Keratinocyte (primary cell): ENCODE measurements at regions not wholly inside any gene's neighbourhood (a gene's known extent, or its start where the extent isn't known, plus 50 kb on each side); places are given as distances from the start of the nearest gene placed in this dataset.
"Not testable (repeated sequence)": the region's sequence is repeated elsewhere in the genome, so short reads cannot be mapped to it uniquely, and the experiment has no call there.

Experiments
- EZH2 ChIP-seq: IDR thresholded peaks from one replicate; pipeline ENCODE4 v1.6.1; 2012; ENCODE audit warnings: inconsistent platforms, mild to moderate bottlenecking, low read length, moderate library complexity
- TF ChIP-seq, protein P1 (sequence below), 3 experiments: IDR thresholded peaks in 1 of 3; conservative IDR thresholded peaks in 1 of 3; optimal IDR thresholded peaks in 1 of 3; 2 replicates in 2 of 3; 3 replicates in 1 of 3; pipeline versions ENCODE3 to v1.5.1; 2011; ENCODE audit warnings: low read length in 3 of 3, mild to moderate bottlenecking in 3 of 3, moderate library complexity in 2 of 3, control low read depth in 1 of 3, inconsistent platforms in 1 of 3; ENCODE audit not compliant: insufficient read depth in 2 of 3; ENCODE audit errors: extremely low read depth in 1 of 3

DNA sequence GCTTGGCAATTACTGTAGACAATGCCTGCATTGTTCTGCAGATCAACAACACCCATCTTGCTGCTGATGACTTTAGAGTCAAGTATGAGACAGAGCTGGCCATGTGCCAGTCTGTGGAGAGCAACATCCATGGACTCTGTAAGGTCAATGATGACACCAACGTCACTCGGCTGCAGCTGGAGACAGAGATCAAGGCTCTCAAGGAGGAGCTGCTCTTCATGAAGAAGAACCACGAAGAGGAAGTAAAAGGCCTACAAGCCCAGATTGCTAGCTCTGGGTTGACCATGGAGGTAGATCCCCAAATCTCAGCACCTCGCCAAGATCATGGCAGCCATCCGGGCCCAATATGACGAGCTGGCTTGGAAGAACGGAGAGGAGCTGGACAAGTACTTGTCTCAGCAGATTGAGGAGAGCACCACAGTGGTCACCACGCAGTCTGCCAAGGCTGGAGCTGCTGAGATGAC lies 69.4 kb upstream of the RTL6 start:
- TF ChIP-seq, protein P1, sequence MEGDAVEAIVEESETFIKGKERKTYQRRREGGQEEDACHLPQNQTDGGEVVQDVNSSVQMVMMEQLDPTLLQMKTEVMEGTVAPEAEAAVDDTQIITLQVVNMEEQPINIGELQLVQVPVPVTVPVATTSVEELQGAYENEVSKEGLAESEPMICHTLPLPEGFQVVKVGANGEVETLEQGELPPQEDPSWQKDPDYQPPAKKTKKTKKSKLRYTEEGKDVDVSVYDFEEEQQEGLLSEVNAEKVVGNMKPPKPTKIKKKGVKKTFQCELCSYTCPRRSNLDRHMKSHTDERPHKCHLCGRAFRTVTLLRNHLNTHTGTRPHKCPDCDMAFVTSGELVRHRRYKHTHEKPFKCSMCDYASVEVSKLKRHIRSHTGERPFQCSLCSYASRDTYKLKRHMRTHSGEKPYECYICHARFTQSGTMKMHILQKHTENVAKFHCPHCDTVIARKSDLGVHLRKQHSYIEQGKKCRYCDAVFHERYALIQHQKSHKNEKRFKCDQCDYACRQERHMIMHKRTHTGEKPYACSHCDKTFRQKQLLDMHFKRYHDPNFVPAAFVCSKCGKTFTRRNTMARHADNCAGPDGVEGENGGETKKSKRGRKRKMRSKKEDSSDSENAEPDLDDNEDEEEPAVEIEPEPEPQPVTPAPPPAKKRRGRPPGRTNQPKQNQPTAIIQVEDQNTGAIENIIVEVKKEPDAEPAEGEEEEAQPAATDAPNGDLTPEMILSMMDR (optimal IDR thresholded peaks at IDR 0.05 in 1 of 3, IDR thresholded peaks at IDR 0.05 in 1 of 3, conservative IDR thresholded peaks at IDR 0.05 in 1 of 3; ENCODE audit: extremely low read depth in 1 of 3, insufficient read depth in 2 of 3, low read length in 3 of 3) = not testable (repeated sequence)
- TF ChIP-seq EZH2 = not testable (repeated sequence)
